IPS-NIHi7 (cell line): ENCODE measurements at regions not wholly inside any gene's neighbourhood (a gene's known extent, or its start where the extent isn't known, plus 50 kb on each side); places are given as distances from the start of the nearest gene placed in this dataset.
"Not testable (repeated sequence)": the region's sequence is repeated elsewhere in the genome, so short reads cannot be mapped to it uniquely, and the experiment has no call there.

Source experiments
- DNase-seq: peaks from one replicate; pipeline ENCODE4 v3.0.0; 2012; ENCODE audit warnings: mixed read lengths; ENCODE audit errors: extremely low spot score

DNA sequence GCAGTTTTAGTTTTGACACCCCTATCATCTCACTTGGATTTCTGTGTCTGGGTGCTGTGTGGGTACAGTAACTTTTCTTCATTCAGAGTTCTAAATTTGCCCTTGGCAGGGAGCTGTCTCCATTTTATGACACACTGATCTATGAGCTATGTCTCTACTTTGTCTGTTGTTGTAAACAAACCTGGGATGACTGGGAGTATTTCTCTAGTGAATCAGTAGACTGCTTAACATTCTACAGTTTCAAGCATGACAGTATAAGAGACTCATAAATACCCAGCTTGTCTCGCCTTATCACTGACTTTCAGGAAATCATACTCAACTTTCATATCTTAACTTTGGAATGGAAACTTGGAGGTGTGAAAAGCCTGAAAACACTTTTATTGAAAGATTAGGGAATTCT, 212.1 kb upstream of the NUDT12 start:
- DNase-seq: no peak

DNA sequence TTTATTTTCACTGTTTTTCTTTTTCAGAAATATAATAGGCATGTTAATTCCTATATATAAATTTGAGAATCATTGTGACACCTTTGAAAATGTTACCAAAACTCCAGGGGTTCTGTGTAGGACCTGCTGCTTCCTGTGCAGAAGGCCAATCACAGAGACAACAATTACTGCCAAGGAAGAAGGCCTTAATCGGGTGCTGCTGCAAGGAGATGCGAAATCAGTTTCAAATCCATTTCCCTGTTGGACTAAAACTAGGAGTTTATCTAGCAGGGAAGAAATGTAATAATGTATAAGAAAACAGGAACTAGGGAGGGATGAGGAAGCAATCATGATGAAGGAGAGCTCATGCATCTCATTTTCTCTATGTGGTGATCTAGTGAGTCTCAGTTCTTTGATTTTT, 209.7 kb upstream of the NUDT12 start:
- DNase-seq: no peak

GRCh38 chr5:103764403-103764802, 201.8 kb upstream of the NUDT12 start:
- DNase-seq: no peak

GRCh38 chr5:103758996-103759395, 196.4 kb upstream of the NUDT12 start:
- no peak for DNase-seq

- DNase-seq: no peak
These were observed 193.4 kb upstream of the NUDT12 start for GRCh38 chr5:103755974-103756373.

DNA sequence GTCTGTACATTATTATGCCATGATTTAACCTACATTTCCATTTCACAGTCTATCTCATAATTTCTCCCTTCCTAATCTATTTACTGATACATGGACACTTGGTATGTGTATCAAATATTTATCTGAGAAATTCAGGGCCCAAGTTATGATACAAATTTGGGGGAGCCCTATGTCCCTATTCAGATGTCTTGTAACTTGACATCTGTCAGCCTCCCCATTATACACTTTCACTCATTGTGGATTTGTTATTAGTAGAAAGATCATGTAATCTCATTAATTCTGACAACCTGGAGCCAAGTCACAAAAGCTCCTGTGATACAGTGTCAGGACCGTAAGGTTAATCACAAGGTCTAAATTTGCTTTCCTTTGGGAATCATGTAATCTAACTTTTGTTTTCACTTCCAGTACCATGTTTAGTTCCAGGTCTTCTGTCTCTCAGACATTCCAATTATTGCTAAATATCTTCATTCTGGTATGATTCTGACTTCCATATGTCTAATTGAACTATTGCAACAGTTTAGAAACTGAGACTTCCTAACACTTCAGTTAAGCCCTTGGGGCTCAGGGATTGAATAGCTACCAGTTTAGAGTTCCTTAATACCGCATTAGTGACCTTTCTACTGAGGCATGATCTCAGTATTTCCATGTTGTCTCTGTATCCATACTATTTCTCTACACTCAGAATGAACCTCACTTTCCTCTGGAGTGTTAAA, 182.9 kb upstream of the NUDT12 start:
- no peak for DNase-seq

GRCh38 chr5:103744159-103744558, 181.6 kb upstream of the NUDT12 start:
- DNase-seq: no peak

GRCh38 chr5:103743421-103743820, 180.8 kb upstream of the NUDT12 start:
- no peak for DNase-seq

- no peak for DNase-seq
These were observed 179.4 kb upstream of the NUDT12 start for GRCh38 chr5:103741984-103742383.

DNA sequence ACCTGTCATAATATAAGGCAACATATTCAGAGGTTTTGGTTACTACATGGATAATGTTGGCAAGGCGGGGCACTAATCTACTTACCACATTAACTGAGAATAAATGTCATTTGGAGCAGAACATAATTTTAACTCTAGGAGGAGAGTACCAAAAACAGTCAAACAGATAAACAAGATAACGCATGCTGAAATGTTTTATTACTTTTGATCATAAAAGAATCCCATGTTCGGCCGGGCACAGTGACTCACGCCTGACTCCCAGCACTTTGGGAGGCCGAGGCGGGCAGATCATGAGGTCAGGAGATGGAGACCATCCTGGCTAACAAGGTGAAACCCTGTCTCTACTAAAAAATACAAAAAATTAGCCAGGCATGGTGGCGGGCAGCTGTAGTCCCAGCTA, 173.8 kb upstream of the NUDT12 start:
- not testable (repeated sequence) for DNase-seq

DNA sequence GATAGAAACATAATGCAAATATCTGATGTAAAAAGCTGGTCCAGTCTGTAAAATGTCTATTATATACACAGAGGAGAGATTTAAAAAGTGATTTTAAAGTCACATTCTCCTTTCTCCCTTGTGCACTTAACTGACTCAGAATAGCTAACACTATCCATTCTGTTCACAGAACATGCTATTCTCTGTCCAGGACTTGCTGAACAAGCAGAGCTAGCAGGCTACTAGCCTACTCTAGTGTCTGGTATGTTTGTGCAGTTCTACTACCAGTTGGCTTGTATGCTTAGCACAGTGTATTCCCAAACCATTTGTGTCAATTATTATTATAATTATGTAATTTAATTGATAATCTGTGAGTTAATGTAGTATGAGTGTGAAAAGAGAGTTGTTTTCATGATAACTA, 161.7 kb upstream of the NUDT12 start:
- no peak for DNase-seq

GRCh38 chr5:103721183-103721582, 158.6 kb upstream of the NUDT12 start:
- no peak for DNase-seq

DNA sequence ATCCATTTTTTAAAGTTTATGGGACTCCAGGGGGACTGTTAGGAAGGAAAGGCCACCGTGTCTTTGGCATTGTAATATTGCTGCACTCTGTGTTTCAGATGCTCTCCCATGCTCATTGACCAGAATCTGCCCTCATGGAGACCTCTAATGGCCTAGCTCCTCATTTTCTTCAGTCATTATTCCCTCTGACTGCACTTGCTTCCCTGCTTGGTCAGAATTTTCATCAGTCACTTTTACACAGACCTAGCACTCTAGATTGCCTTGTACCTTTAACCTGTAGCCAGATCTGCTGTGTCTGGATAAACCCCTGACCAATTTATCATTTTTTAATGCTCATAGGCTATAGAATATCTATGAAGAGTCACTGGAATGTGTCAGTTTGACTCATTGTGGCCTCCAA, 155.5 kb upstream of the NUDT12 start:
- no peak for DNase-seq

GRCh38 chr5:103708601-103709000, 146.0 kb upstream of the NUDT12 start:
- no peak for DNase-seq

DNA sequence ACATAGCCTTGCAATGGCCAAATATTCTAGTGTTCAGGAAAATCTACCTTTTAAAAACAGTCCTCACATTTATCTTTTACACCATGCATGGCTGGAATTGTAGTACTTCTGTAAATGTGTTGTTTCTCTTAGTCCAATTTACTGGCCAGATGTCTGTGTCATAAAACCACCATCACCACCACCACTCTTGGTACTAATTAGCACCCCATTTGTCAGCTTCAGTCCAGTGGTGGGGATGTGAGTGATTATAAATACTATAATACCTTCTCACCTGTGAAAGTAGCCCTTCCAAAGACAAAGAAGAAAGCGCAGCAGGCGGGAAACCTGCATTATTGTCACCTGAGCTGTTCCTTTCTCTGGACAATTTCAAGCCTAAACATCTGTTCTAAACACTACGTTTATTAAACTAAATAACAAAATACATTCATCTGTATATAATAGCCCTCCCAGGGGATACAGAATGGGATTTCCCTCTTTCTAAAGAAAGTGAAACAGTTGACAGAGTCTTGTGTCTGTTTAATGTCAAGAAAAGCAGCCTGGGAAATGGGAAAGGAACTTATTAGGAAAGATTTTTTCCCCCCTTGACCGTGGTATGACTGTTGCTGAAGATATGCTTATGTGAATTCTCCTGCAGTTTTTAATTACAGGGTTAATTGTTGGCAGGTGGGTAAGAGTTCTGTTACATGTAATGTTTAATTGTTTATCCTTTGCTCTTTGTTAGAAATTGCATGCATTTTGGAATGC, 144.5 kb upstream of the NUDT12 start:
- no peak for DNase-seq

DNA sequence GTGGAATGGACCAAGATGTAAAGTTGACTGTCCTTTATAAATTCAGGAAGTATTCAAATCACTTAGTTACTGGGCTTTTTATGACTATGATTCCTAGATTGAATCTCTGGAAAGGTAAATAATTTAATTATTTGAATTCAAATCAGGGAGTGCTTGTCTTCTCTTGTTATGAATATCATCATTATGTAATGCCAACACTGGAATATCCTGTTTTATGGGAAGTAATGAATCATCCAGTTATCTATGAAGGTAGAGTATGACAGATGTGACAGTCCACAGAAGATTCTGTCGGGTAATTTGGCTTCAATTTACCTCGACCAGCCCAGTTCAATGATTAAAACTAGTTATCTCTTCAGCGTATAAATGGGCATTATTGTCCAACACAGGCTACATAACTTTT, 141.0 kb upstream of the NUDT12 start:
- no peak for DNase-seq

DNA sequence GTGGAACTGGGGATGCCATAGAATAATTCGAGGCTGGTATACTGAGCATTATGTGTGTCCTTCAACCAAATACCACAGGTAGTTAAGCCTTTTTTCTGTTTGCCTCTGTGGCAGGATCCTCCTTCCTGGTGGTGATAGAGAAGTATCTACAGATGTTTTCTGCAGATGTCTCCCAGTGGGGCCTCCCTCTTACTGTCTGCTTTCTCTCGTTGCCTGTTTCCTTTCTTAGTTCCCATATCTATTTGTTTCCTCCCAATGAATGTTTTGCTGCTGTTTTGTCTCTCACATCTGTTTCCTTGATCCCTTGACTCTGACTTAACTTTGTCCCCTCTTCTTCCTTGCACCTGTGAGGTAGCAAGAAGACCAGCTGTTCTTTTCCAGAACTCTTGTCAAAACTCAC, 130.9 kb upstream of the NUDT12 start:
- DNase-seq: no peak

DNA sequence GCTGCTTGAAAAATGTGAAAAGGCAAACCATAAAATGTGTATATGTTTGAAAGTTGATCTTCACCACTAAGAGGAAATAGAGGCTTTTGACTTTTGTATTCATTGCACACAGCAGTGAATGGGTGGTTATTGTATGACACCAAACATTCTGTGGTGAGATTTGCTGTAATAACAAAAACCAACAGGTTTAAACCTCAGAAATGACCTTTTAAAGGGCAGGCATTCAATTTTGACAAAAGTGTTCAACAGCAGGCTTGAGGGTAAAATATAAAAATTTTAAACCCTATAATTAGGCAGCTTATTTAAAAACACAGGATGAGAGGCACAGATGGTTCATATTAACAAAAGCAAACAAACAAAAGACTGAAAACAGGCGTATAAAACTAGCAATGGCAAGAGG, 128.1 kb upstream of the NUDT12 start:
- DNase-seq: no peak

DNA sequence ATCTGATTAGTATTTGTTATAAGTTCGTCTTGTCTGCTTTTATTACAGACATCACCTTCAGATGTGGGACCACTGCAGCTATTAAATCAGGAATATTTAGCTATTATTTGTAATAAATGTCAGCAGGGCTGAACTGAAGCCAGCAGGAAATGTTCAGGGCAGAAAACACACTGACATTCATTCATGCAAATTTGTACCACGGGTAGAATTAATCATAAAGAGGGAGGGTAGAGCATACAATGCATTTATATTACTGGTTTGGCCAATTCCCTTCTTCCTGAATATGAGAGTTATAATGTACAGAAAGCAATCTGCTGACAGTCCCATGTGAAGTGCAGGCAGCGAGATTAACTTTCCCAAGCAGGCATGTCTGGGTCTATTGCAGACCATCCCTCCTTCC, 117.3 kb upstream of the NUDT12 start:
- DNase-seq: no peak

- DNase-seq: not testable (repeated sequence)
These were observed 113.6 kb upstream of the NUDT12 start for GRCh38 chr5:103676198-103676597.

GRCh38 chr5:103674739-103675138, 112.2 kb upstream of the NUDT12 start:
- DNase-seq: no peak

- DNase-seq: no peak
These were observed 111.7 kb upstream of the NUDT12 start for GRCh38 chr5:103674251-103674650.

GRCh38 chr5:103669615-103670014, 107.0 kb upstream of the NUDT12 start:
- DNase-seq: no peak

DNA sequence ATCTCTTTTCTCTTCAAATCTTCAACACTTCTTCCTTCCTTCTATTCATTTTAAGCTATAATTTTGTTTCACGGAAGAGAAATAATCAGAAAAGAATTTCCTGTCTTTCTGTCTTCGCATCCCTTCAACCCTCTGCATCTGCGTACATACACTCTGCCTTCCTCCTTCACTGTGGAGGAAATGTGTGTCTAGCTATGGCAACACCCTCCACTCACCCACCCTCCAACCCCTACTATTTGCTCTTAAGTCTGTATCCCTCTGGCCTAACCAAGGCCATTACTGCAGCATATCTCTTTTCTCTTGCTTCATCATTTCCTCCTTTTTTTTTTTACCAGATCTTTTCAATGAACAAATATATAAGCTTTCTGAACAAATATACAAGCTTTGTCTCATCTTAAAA, 105.7 kb upstream of the NUDT12 start:
- DNase-seq: no peak
